IPS-15b (cell line): ENCODE measurements at regions not wholly inside any gene's neighbourhood (a gene's known extent, or its start where the extent isn't known, plus 50 kb on each side); places are given as distances from the start of the nearest gene placed in this dataset.
"Not testable (repeated sequence)": the region's sequence is repeated elsewhere in the genome, so short reads cannot be mapped to it uniquely, and the experiment has no call there.

Source experiments
- H3K27me3 ChIP-seq: one replicate; pipeline ENCODE4 v1.6.1; 2013; ENCODE audit warnings: low read length; ENCODE audit not compliant: control insufficient read depth, insufficient read depth
- H3K36me3 ChIP-seq: one replicate; pipeline ENCODE4 v1.6.1; 2013; ENCODE audit warnings: low read length; ENCODE audit not compliant: control insufficient read depth, insufficient read depth
- H3K4me1 ChIP-seq: one replicate; pipeline ENCODE4 v1.6.1; 2013; ENCODE audit warnings: mild to moderate bottlenecking, low read length; ENCODE audit not compliant: control insufficient read depth, insufficient read depth
- H3K4me3 ChIP-seq: one replicate; pipeline ENCODE4 v1.5.1; 2013; ENCODE audit warnings: low read depth, low read length
- H3K9ac ChIP-seq: one replicate; pipeline ENCODE4 v1.6.1; 2013; ENCODE audit warnings: low read depth, mild to moderate bottlenecking, low read length
- H3K9me3 ChIP-seq: one replicate; pipeline ENCODE4 v1.6.1; 2013; ENCODE audit warnings: mild to moderate bottlenecking, low read length; ENCODE audit not compliant: control insufficient read depth, insufficient read depth

DNA sequence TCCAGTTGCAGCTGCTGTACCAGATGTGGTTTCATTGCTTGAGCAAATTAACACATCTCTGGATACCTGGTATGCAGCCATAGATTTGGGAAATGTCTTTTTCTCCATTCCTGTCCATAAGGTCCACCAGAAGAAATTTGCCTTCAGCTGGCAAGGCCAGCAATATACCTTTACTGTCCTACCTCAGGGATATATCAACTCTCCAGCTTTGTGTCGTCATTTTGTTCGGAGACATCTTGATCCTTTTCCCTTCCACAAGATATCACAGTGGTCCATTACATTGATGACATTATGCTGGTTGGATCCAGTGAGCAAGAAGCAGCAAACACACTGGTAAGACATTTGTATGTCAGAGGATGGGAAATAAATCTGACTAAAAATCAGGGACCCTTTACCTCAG lies 576.1 kb upstream of the FBXO33 start:
- H3K36me3 ChIP-seq, H3K4me3 ChIP-seq, H3K9me3 ChIP-seq, H3K9ac ChIP-seq, H3K27me3 ChIP-seq, H3K4me1 ChIP-seq: not testable (repeated sequence)

GRCh38 chr14:40004871-40005500 lies 572.8 kb upstream of the FBXO33 start:
- H3K4me1 ChIP-seq = no peaks in the 10 kb centered on the region
- no peaks in the 10 kb centered on the region for H3K9me3 ChIP-seq
- no peak overlapping the region for H3K9ac ChIP-seq
- H3K4me3 ChIP-seq = no peak overlapping the region
- no peaks in the 10 kb centered on the region for H3K27me3 ChIP-seq
- no peaks in the 10 kb centered on the region for H3K36me3 ChIP-seq

DNA sequence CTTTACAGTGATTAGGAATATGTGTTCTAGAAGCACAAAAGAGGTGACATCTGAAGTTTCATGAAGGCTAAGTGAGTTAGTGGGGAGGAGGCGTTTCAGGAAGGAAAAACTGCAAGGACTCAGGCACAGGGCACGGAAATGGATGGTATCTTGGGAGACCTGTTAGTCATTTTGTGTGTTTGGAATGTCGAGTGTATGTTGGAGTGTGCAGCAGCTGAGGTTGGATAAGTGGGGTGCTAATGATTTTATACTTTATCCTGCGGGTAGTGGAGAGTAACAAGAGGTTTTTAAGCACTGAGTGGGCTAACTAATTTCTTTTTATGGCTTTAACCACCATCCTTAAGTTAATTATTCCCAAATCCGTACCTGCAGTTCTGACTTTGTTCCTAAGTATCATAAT lies 571.5 kb upstream of the FBXO33 start:
- Histone ChIP-seq H3K36me3 (no peaks in the 10 kb centered on the region), H3K4me1 (no peaks in the 10 kb centered on the region), H3K9ac (no peak overlapping the region), H3K4me3 (no peak overlapping the region), H3K9me3 (no peaks in the 10 kb centered on the region), H3K27me3 (no peaks in the 10 kb centered on the region)

DNA sequence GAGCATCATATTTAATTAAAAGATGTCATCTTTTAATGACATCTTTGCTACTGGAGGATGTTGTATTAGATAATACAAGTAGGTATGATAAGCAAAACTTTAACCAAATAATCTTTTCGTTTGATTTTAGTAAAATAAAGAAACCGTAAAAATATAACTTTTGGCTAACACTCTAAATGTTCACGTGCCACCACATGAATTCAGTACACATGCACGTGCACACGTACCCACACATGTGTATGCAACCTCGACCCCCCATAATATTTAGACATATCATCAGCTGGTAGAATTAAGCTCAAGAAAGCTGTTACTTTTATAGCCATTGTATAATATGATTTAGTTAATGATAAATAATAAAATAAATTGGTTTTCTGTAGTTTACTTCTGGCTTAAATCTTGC lies 566.6 kb upstream of the FBXO33 start:
- Histone ChIP-seq H3K9ac (no peak overlapping the region), H3K27me3 (no peaks in the 10 kb centered on the region), H3K9me3 (no peaks in the 10 kb centered on the region), H3K4me3 (no peak overlapping the region), H3K36me3 (no peaks in the 10 kb centered on the region), H3K4me1 (no peaks in the 10 kb centered on the region)

DNA sequence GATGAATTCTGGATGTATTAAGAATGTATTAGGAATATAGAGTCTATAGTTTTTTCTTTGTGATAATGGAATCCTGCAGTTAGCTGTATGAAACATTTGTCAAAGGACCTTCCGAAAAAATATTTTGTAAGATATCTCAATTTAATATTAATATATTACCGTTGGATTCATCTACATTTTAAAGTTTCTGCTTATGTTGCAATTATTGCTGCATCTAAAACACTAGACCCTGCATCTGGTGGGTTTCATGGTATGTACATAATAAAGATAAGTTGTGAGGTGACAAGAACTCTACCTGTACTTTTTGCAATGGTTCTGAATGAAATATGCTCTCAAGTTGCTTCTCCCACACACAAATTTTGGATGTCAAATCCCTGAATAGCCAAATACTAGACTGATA lies 565.9 kb upstream of the FBXO33 start:
- no peak overlapping the region for H3K4me3 ChIP-seq
- H3K4me1 ChIP-seq = no peaks in the 10 kb centered on the region
- no peaks in the 10 kb centered on the region for H3K36me3 ChIP-seq

GRCh38 chr14:39991041-39991440 lies 558.8 kb upstream of the FBXO33 start:
- Histone ChIP-seq H3K9ac (no peak overlapping the region), H3K27me3 (no peaks in the 10 kb centered on the region), H3K36me3 (no peaks in the 10 kb centered on the region), H3K4me1 (no peaks in the 10 kb centered on the region), H3K4me3 (no peak overlapping the region), H3K9me3 (no peaks in the 10 kb centered on the region)

More for the DNA sequence above, 565.9 kb upstream of the FBXO33 start:
- no peak overlapping the region for H3K9ac ChIP-seq
- no peaks in the 10 kb centered on the region for H3K9me3 ChIP-seq
- no peaks in the 10 kb centered on the region for H3K27me3 ChIP-seq

GRCh38 chr14:39988939-39989338 lies 556.7 kb upstream of the FBXO33 start:
- Histone ChIP-seq H3K36me3 (no peaks in the 10 kb centered on the region), H3K9me3 (no peaks in the 10 kb centered on the region), H3K4me1 (no peaks in the 10 kb centered on the region), H3K9ac (no peak overlapping the region), H3K27me3 (no peaks in the 10 kb centered on the region), H3K4me3 (no peak overlapping the region)

GRCh38 chr14:39984323-39984722 lies 552.1 kb upstream of the FBXO33 start:
- no peaks in the 10 kb centered on the region for H3K4me1 ChIP-seq
- H3K9me3 ChIP-seq = no peaks in the 10 kb centered on the region
- no peak overlapping the region for H3K4me3 ChIP-seq
- H3K36me3 ChIP-seq = no peaks in the 10 kb centered on the region
- no peaks in the 10 kb centered on the region for H3K27me3 ChIP-seq
- no peak overlapping the region for H3K9ac ChIP-seq

- Histone ChIP-seq H3K9ac (no peak overlapping the region), H3K9me3 (no peaks in the 10 kb centered on the region), H3K4me3 (no peak overlapping the region), H3K36me3 (no peaks in the 10 kb centered on the region), H3K27me3 (no peaks in the 10 kb centered on the region), H3K4me1 (no peaks in the 10 kb centered on the region)
Measured at GRCh38 chr14:39977198-39977597, 545.0 kb upstream of the FBXO33 start.

DNA sequence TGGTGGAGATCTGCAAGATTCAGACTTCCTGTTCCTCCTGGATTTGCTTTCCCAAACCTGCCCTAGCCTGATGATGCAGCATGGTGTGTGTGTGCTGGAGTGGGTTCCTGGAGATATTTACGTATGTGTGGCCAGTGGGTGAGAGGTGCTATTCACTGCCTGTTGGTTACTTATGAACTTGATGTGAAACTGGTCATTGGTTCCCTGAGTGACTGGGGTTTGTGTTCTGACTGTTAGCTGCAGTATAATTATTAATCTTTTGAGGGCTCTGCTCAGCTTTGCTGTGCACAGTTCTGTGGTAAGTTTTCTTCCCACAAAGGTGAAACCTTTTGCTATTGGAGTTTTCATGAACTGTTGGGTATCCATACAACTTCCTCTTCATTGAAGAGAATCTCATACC lies 541.8 kb upstream of the FBXO33 start:
- Histone ChIP-seq H3K4me3 (no peak overlapping the region), H3K9me3 (no peaks in the 10 kb centered on the region), H3K36me3 (no peaks in the 10 kb centered on the region), H3K27me3 (no peaks in the 10 kb centered on the region), H3K4me1 (no peaks in the 10 kb centered on the region), H3K9ac (no peak overlapping the region)

DNA sequence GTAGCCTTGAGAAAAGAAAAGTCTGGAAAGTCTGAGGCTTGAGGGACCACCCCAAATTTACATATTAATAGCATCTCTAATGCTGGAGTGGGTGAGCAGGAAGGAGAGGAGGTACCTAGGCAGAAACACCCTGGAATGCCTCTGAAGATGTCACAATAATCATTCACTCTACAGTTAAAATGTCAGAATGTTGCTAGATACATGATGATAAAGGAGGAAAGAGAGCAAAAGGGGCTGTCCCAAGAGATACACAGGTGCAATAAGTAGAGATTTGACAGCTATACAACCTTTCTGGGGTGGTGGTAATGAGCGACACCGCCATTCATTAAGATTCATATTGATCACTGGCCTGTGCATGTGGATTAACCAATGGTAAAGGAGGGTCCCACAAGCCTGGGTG lies 540.5 kb upstream of the FBXO33 start:
- H3K9me3 ChIP-seq = no peaks in the 10 kb centered on the region
- H3K27me3 ChIP-seq = no peaks in the 10 kb centered on the region
- H3K36me3 ChIP-seq = no peaks in the 10 kb centered on the region
- H3K4me1 ChIP-seq = no peaks in the 10 kb centered on the region
- no peak overlapping the region for H3K4me3 ChIP-seq
- H3K9ac ChIP-seq = no peak overlapping the region

DNA sequence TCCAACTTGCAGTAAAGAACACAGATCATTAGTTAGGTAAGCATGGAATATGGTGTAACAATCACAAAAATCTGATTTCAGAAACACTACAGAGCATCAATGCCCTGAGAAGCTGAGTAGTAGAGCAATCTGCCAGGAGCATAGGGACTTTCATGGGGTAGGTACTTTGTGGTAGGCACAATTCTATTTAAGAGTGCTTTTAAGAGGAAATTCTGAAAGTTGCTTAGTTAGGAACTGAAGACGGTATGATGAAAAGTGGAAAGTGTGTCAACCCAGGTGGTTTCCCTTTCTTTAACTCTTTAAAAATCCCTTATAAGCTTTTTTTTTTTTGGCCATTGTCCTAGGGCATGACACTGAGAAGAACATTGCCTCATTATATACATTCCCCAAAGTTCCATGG lies 535.7 kb upstream of the FBXO33 start:
- no peaks in the 10 kb centered on the region for H3K4me1 ChIP-seq
- no peak overlapping the region for H3K9ac ChIP-seq
- H3K27me3 ChIP-seq = no peaks in the 10 kb centered on the region
- no peaks in the 10 kb centered on the region for H3K36me3 ChIP-seq
- H3K9me3 ChIP-seq = no peaks in the 10 kb centered on the region
- no peak overlapping the region for H3K4me3 ChIP-seq
